HG02610 (cell line): ENCODE measurements at regions not wholly inside any gene's neighbourhood (a gene's known extent, or its start where the extent isn't known, plus 50 kb on each side); places are given as distances from the start of the nearest gene placed in this dataset.

Experiments
- ATAC-seq: cut with Tn5 transposase; IDR thresholded peaks from one replicate; pipeline ENCODE4 v1.9.1; 2021; ENCODE audit warnings: mild to moderate bottlenecking, moderate library complexity; ENCODE audit not compliant: unreplicated experiment

DNA sequence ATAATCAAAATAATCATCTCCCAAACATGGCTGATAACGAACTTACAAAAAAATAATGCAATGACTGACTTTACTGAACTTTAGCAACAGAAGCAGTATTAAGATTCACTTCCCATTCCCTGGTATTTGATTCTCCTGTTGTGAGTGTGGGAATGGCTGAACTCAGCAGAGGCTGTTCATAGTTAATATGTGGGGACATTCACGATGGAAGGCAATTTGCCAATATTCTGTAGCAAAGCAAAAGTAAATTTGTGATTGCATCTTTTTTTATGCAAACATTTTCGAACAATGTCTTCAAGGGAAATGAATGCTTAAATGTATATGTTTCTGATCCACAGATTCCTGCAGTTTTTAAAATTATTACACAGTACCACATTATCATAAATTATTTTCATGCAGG is 431.7 kb upstream of the KLF6 start:
- no peak for ATAC-seq

DNA sequence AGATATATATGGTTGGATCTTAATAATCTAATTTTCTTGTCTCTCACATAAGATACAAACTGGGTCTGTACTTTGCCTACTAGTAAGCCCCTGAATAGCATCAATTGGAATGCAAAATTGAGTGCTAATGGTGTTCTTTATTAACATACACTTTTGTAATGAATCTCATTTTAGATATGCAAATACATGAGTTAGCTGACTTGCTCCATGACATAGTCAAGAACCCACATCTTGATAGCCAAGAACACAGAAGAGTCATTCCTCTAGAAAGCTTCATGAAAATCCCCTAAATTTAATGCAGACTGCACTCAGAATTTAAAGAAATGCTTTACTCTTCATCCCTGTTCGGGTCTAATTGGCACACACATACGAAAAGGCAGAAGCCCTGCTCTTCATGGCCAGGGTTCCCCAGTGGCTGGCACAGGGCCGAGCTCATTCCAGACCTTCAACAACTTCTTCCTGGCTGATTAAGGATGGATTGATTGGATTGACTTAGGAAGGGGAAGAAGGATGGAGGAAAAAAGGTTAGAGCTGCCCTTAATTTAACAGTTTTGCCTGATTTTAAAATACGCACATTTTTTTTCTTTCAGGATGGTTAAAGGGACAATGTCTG is 431.1 kb upstream of the KLF6 start:
- no peak for ATAC-seq

DNA sequence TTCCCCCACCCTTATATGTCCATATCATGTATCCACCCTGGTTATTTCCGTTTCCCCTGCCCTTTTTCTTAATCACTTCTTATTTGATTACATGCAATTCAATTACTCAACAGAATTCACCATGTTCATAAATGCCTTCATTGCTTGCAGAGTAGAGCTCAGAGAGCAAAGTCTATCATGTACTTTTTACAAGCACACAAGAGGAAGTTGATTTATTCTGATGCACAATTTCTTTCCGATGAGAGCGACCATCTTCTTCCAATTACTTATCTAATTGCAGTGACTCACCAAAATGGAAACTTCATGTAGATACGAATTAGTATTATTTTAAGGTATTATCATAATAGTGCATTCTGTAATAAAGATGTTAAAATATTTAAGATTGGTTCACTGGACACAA is 430.5 kb upstream of the KLF6 start:
- ATAC-seq = no peak

DNA sequence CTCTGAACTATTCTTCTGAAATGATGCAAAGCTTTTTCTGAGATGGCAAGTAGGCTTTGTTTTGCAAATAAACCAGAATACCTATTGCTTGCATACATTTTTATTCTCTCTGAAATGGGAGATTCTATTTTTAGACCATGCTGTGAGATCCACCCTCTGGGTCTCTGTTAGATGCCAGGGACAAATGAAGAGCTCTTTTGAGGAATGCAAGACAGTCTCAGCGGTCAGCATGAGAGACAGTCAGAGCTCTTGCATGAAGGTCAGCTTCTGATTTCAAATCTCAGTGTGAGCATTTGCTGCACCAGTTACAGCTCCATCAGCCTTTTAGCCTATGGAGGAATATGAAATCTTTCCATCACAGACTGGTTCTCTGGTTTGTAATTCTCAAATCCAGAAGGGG is 429.9 kb upstream of the KLF6 start:
- no peak for ATAC-seq

DNA sequence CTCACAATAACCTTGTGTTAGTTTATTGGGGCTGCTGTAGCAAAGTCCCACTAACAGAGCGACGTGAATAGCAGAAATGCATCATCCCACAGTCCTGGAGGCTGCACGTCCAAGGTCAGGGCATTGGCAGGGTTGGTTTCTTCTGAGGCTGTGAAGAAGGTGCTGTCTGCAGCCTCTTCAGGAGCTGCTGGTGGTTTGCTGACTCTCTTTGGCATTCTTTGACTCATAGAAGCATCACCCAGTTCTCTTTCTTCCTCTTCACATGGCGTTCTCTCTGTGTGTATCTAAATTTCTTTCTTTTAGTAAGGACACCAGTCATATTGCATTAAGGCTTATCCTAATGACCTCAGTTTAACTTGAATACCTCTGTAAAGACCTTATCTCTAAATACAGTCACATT is 428.4 kb upstream of the KLF6 start:
- no peak for ATAC-seq

DNA sequence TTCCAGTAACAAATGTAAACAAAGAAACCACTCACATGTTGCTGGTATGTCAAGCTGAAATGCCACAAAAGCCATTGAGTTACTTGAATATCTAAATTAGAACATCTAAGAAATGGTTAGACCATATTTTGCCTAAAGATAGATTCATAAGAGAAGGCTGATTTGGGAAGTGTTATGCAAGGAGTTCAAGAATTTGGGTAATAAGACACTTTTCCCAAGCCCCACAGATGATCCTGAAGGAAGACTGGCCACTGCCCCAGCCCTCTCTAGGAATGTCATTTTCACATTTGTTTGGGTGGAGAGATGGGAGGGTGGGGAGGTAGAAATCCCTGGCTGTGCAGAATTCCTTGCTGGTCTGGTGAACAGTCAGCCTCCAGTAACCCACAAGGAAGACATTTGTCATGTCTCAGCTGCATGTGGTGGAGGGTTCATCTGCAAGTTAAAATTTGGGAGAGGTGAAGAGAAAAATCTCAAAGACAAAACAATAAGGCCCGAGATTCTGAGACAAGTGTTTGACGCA is 427.2 kb upstream of the KLF6 start:
- ATAC-seq = no peak

DNA sequence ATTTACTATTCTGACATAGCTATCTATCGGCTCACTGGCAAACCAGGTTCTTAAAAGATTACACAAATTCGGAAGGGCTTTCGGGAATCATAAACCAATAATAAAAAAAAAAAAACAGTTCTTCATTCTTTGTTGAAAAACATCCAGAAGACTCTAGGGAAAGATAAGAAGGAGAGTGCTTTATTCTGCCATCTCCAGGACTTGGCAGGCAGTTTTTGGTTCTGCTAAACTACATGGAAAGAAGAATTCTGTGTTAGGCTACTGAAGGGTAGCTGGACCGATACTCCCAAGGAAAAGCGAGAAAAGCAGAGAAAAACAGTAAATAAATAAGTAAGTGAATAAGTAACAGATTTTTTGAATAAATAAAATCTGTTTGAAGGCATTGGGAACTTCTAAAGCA is 423.5 kb upstream of the KLF6 start:
- no peak for ATAC-seq

DNA sequence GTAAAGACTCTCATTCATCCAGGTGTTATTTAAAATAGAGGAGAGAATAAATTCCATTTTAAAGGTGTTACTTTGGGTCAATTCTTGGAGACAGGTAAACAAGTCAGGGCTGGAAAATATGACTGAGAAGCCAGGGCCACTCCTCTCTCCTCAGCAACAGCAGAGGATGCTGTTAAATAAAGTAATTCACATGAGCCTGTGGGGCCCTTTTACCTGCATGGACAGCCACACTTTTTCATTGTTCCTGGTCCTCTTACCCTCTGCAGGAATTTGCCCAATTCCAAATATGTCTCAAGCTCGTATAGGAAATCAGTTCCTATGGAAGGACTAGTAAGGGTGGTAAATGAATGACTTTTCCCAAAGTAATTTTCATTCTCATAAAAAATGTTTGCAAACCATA is 420.1 kb upstream of the KLF6 start:
- no peak for ATAC-seq

DNA sequence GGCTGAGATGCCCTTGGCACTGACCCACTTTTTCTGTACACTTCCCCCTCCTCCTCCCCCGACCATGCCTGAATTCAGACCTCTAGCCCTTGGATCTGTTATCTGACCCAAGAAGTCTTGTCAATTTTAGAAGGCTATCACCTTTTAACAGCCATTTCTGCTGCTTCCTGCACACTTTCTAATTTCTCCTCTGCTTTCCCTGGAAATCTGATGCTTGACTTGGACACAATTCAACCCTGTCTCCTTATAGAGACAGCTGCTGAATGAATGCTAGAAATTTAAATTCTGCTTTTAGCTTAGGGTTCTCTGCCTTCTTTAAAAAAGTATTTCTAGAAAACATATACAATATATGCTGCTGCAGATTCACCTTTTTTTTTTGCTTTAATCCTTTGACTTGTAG is 417.9 kb upstream of the KLF6 start:
- ATAC-seq = no peak

DNA sequence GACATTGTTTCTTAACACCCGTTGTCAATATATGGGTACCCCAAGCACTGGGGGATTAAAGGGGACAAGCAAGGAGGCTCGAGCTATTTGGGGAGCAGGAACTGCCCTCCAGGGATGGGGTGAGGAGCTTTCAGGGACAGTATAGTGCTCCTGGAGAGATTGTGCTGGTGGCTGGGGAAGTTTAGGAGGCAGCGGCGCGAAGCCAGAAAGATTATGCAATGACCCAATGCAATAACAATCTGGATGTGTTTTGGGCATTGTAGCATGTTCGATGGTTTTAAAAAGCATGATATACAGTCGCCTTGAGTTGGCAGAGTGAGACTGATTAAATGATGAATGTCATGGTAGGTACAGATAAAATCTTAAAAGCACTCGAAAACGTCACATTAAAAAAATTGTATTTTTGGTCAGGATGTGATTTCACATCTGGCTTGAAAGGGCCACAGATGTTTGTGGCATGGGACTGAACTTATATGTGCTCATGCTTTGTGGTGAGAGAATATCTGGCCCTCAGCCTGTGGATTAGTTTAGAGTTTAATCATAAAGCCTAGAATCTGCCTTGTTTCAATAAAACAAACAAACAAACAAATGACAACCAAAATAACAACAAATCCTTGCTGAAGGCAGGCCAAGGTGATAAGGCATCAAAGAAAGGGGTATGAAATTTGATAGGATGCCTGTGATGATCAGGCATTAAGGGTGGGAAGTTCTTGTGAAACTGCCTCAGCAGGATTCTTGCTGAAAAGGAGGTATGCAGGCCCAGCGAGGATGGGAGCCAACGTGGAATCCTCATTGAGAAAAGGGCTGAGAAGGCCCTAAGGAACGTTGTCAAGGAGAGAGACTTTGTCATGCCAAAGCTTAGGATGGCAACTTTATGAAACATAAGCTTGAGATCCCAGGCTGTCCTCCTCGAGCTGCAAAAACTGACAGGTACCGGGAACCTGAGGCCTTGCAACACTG is 417.1 kb upstream of the KLF6 start:
- ATAC-seq = no peak

DNA sequence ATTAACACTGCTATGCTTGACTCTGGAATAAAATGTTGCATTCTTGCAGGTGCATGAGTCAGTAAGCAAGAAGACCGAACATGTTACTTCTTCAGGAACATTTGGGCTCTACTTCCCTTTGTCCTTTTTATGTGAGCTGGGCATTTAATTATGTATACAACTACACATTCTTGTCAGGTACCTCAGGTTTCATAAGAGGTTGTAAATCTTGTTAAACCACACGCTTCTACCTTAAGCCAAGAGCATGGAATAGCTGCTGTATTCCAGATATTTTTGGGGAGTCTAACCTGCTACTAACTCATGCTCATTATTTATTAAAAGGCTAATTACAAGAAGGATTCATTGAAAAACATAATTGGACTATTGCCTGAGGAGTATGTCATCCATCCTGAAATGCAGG is 414.2 kb upstream of the KLF6 start:
- no peak for ATAC-seq

DNA sequence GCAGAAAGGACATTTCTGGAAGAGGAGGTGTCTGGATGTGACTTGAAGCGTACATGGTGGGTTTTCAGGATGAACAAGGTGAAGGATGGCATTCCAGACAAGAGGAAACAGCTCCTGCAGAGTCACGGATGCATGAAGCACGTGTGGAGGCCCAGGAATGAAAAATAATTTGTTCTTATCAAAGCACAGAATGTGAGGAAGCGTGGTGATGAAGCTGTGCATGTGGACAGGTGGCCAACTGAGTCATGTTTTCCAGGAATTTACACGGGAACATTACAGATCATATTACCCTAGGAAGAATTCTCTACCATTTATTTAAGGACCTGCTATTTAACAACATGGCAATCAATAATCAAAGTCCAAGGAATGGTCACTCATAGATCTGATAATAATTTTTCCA is 413.2 kb upstream of the KLF6 start:
- ATAC-seq = no peak

DNA sequence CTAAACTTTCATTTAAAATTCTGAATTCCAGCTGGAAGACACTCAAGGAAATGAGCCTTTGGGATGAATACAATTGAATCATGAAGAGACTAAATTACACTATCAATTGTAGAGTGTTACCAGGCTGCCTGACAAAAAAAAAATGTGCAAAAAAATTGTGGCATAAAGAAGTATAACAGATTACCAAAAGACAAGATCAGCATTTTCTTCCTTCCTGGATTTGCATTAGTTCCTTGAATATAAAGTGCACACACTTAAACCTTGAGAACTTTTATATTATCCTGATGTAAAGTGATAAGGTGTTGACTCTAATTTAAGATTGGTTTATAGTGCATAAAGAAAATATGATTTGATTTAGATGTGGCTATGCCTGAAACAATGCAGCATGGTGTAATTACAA is 412.7 kb upstream of the KLF6 start:
- no peak for ATAC-seq

DNA sequence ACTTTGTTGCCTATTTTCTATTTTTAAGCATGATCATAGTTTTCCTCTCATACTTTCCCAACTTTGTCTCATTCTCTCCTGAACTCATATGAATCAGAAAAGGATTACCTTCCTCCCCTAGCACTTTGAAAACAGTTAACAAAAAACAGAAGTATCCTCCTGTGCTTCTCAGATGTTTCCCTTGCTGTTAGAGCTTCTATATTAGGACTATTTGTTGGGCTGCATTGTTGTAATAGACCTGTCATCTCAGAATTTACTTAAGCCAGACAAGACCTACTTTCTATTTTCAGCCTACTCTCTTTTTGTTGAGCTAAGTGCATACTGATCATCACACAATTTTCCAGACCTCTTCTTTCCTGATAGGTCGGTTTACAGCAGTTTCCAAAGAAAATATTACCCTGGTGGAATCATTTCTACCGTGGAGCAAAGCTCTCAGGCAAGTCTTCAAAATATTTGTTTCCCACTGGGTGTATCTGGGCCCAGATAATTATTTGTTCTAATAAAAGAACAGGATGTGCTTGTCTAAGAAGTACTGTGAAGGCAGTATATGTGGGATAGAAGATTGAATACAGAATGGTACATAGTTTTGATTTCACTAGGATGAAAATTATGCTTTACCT is 411.9 kb upstream of the KLF6 start:
- ATAC-seq = no peak

DNA sequence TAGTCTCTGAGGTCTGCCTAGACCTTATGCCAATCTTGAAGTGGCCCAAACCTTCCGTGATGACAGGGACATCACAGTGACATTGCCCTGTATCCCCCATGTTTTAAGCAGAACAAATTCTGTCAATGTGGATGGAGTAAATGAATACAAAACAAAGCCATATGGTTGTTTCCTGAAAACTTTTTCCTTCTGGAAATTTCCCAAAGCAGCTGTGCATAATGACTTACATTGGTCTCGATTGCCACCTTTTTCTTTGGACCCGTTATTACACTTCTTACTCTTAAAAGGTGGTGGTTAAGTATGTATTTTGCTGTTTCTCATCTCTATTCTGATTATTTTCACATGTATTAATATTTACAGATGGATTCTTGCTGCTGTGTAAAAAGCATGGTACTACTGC is 411.2 kb upstream of the KLF6 start:
- no peak for ATAC-seq

DNA sequence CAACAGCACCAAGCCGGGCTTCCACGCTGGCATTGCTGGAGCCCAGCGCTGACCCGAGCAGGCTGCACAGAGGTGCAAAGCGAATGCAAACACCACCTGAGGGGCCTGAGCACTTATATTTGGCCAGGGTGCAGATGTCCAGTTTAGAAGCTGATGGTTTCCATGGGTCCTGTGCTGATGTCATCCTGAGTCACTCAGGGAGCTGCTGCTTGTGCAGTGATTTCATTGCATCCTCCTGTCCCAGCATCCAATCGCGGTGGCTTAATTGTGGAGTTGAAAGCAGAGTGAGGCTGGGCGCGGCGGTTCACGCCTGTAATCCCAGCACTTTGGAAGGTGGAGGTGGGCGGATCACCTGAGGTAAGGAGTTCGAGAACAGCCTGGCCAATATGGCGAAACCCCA is 410.2 kb upstream of the KLF6 start:
- no peak for ATAC-seq

DNA sequence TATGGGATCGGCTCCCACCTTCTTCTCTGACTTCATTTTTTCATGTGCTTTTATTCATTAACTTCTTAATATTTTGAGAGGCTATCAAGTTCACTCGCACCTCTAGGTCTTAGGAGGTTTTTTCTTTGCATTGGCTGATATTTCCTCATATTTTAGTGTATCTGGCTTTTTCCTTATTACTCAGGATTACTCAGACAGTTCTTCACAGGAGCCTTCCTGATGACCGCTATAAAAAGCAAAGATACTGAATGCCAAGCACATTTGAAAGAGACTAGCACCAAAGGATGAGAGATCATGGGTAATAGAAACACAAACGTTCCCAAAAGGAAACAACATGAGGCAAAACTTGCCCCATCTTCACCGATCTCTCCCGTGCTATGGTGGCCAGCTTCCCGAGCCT is 409.2 kb upstream of the KLF6 start:
- no peak for ATAC-seq

DNA sequence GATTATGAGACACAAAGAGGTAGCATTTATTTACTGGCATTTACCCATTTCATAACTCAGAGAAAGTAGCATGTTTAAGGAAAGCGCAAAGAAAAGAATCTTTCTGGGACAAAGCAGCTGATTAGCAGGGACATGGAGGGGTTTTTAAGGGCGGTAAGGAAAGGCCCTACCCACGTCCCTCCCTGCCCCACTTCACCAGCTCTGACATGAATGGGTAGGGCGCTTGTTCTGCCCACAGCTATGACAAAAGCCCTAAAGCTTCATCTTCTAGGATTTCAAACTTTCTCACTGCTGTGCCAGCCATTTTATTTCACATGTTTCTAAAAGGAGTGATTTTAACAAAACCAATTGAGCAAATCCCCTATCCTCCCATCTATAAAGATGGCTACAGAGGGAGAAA is 406.9 kb upstream of the KLF6 start:
- no peak for ATAC-seq

DNA sequence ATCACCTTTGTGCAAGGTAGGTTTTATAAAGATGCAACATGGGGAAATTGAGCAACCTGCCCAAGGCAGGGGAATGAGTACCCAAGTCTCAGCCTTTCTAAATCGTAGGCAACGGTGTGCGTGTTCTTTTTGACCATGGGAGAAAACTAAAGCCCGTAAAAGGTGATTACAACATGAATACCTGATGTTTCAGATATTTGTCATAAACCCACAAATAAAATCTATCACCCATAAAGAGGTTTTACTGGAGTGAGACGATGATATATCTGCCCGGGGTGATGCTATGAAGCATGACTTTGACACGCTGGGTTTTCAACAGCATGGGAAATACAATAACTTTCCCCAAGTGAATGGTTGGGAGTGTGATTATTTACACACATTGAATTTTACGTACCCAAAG is 406.3 kb upstream of the KLF6 start:
- no peak for ATAC-seq

DNA sequence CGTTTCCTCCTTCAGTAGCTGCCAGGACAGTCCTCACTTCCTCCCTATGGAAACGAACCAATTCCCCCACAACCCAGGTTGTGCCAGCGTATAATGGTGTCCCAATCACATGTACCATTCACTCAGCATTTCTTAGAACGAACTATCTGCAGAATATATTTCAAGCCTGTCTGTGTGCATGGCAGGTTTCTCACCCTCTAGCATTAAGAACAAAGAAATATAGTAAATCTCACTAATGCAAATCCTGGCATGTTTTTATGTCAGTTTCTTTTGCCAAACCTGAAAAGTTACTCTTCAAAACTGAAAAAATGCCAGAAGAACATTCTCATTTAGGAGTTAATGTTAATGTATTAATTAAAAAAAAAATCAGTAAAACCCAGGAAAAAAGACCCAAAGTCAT is 405.9 kb upstream of the KLF6 start:
- ATAC-seq = no peak

DNA sequence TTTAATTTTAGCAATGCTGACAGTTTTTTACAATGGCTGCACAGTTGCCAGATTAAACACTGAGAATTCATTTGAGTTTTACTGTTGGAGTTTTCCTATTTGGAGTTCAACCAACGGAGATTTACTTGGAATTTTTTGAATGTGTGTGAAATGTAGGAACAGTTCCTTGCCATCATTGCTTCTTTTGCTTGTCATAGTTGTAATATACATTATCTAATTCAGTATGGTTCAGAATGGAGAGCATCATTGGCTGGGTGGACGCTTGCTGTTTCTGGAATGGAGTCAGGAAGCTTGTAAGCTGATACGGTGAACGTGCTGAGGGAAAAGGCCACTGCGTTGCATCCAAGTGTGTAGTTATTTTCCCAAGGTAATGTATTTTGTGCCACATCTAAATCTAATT is 404.3 kb upstream of the KLF6 start:
- no peak for ATAC-seq

DNA sequence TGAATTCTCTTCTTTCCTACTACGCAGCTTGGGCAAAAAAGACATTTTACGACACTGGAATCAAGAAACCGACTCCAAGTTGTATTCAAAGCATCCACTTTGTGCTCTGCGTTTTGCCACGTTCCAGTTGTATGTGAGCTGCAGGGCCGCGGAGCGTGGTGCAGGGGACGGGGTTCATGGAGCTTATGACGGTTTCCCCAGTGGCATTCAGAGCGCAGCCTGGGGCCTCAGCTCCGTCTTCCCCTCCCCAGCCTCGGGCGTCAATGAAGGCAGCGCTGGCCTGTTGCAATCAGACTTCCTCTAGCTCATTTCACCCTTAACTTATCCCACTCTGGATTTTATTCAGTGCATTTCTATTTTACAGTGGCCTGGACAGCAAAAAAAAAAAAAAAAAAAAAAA is 403.4 kb upstream of the KLF6 start:
- no peak for ATAC-seq
